Immature natural killer cell (primary cell): ENCODE measurements at regions not wholly inside any gene's neighbourhood (a gene's known extent, or its start where the extent isn't known, plus 50 kb on each side); places are given as distances from the start of the nearest gene placed in this dataset.
"Not testable (repeated sequence)": the region's sequence is repeated elsewhere in the genome, so short reads cannot be mapped to it uniquely, and the experiment has no call there.

ENCODE experiments used
- DNase-seq, 3 donors: peaks; one replicate each; pipeline ENCODE4 v3.0.0; 2022; ENCODE audit warnings: mixed read lengths in 1 of 3
- H3K27ac Mint-ChIP-seq, 6 donors: one replicate each; pipeline ENCODE4 v1.8.0; 2020; ENCODE audit warnings: mixed read lengths in 6 of 6, mild to moderate bottlenecking in 5 of 6, inconsistent platforms in 4 of 6, moderate library complexity in 3 of 6
- H3K27me3 Mint-ChIP-seq, 3 donors: one replicate each; pipeline ENCODE4 v1.8.0; 2020 to 2021; ENCODE audit warnings: low read depth in 3 of 3, mild to moderate bottlenecking in 3 of 3, mixed read lengths in 3 of 3, moderate library complexity in 3 of 3, inconsistent platforms in 1 of 3
- H3K36me3 Mint-ChIP-seq, 3 donors: one replicate each; pipeline ENCODE4 v1.8.0; 2020; ENCODE audit warnings: mixed read lengths in 3 of 3, inconsistent platforms in 2 of 3, mild to moderate bottlenecking in 2 of 3
- H3K4me1 Mint-ChIP-seq, 2 donors: one replicate each; pipeline ENCODE4 v1.8.0; 2020; ENCODE audit warnings: inconsistent platforms in 2 of 2, mild to moderate bottlenecking in 2 of 2, mixed read lengths in 2 of 2, moderate library complexity in 1 of 2
- H3K4me3 Mint-ChIP-seq, 5 donors: one replicate each; pipeline ENCODE4 v1.8.0; 2020; ENCODE audit warnings: mild to moderate bottlenecking in 5 of 5, mixed read lengths in 5 of 5, inconsistent platforms in 3 of 5, moderate library complexity in 3 of 5
- H3K9me3 Mint-ChIP-seq, 6 donors: one replicate each; pipeline ENCODE4 v1.8.0; 2020; ENCODE audit warnings: mild to moderate bottlenecking in 6 of 6, mixed read lengths in 6 of 6, inconsistent platforms in 4 of 6, moderate library complexity in 3 of 6

DNA sequence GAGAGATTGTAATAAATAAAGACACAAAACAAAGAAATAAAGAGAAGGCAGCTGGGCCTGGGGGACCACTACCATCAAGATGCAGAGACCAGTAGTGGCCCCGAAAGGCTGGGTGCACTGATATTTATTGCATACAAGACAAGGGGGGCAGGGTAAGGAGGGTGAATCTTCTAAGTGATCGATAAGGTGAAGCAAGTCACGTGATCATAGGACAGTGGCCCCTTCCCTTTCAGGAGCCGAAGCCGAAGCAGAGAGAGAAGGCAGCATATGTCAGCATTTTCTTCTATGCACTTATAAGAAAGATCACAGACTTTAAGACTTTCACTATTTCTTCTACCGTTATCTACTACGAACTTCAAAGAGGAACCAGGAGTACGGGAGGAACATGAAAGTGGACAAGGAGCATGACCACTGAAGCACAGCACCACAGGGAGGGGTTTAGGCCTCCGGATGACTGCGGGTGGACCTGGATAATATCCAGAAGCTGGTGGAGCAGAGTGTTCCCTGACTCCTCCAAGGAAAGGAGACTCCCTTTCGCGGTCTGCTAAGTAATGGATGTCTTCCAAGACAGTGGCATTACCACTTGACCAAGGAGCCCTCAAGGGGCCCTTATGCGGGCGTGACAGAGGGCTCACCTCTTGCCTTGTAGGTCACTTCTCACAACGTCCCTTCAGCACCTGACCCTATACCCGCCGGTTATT is 126.4 kb downstream of the RBM46 start:
- not testable (repeated sequence) for H3K27me3 Mint-ChIP-seq
- H3K9me3 Mint-ChIP-seq = peaks cover 0 to 11% (median 4%) of the 10 kb centered on the region in 6 donors

DNA sequence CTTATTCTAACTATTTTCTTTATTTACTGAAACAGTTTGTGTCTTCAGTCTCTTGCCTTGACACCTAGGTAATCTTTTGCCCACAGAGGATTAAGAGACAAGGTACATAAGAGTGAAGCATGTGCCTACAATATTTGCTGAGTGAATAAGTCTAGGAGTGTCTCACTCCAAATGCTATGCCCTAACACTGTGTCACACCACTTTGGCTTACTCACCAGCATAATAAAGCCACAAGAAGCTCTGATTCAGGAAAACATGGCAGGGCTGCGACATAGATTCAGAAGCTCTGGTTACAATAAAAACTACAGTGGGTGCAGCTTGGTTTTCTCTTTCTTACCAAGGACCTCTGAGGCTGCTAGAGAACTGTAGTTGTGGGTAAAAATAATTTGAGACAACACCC is 127.1 kb downstream of the RBM46 start:
- Mint-ChIP-seq H3K27me3 (peaks cover 0 to 3% (median 2%) of the 10 kb centered on the region in 3 donors), H3K36me3 (no peaks in the 10 kb centered on the region), H3K4me3 (no peak overlapping the region), H3K27ac (no peak overlapping the region), H3K9me3 (peaks cover 0 to 11% (median 4%) of the 10 kb centered on the region in 6 donors), H3K4me1 (no peaks in the 10 kb centered on the region)
- no peak for DNase-seq

More for the DNA sequence above, 126.4 kb downstream of the RBM46 start:
- not testable (repeated sequence) for H3K27ac Mint-ChIP-seq, DNase-seq, H3K4me1 Mint-ChIP-seq, H3K36me3 Mint-ChIP-seq, H3K4me3 Mint-ChIP-seq

DNA sequence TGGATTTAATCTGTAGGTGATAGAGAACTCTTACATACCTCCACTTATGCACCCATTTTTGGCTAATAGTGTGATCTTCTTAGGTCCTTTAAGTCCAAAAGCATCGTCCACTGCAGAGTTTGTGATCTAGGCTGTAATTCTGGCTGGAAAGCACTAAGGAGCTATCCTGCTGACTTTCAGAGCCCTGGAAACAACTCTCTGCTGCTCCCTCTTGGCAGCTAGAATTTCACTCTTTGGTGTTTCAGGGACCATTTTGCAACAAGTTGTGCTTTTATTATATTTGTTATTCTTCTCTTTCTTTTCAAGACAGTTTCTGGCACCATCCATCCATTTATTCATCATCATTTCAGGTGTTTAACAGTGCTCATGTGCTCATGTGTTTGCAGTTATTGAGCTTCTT is 130.0 kb downstream of the RBM46 start:
- DNase-seq = no peak
- Mint-ChIP-seq H3K4me1 (no peaks in the 10 kb centered on the region), H3K4me3 (no peak overlapping the region), H3K9me3 (peaks cover 0 to 13% (median 3%) of the 10 kb centered on the region in 6 donors), H3K36me3 (no peaks in the 10 kb centered on the region), H3K27ac (no peak overlapping the region), H3K27me3 (peaks cover 0 to 2% (median under 1%) of the 10 kb centered on the region in 3 donors)

DNA sequence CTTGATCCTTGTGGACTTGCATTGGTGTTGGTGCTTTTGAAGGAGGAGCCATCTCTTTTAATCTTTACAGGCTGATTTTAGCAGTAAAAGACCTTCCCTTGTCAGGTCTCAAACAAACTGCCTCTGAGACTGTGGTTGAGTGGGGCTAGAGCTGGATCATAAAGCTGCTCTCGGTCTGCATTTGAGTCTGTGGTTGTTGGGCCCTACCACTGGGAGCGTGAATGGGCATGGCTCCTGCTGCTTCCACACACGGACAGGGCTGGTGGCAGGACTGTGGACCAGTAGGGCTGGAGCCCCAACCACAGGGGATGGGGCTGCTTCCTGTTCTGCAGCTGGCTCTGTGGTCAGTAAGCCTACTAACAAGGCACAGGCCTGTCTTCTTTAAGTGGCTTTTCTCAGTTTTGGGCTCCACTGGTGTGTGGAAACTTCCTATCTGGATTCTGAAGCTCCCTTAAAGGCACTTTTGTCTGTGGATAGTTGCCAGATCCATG is 130.6 kb downstream of the RBM46 start:
- Mint-ChIP-seq H3K4me3 (no peak overlapping the region), H3K27ac (no peak overlapping the region), H3K4me1 (no peaks in the 10 kb centered on the region), H3K27me3 (peaks cover 0 to 2% (median 0%) of the 10 kb centered on the region in 3 donors), H3K9me3 (peaks cover 0 to 11% (median under 1%) of the 10 kb centered on the region in 6 donors), H3K36me3 (no peaks in the 10 kb centered on the region)
- no peak for DNase-seq

DNA sequence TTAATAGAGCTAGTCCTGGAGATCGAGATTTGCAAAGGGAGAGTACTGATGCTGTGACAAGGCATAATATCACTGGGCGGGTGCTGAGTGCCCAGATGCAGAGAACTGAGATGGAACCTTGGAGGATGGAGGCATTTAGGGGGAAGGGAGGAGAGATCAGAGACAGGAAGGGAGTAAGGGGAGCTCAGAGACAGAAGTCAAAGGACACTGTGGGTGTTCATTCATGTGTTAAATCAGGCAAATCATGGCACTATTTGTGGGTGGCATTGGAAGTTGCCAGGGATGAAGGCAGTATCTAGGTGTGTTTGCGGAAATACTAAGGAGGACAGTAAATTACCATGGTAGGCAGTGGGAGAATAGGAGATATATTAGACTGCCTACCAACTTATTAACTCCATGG is 135.0 kb downstream of the RBM46 start:
- no peak for DNase-seq
- Mint-ChIP-seq H3K4me1 (no peaks in the 10 kb centered on the region), H3K36me3 (no peaks in the 10 kb centered on the region), H3K4me3 (no peak overlapping the region), H3K27ac (no peak overlapping the region), H3K27me3 (peaks cover 0 to 3% (median 0%) of the 10 kb centered on the region in 3 donors), H3K9me3 (peaks cover 0 to 3% (median 0%) of the 10 kb centered on the region in 6 donors)

DNA sequence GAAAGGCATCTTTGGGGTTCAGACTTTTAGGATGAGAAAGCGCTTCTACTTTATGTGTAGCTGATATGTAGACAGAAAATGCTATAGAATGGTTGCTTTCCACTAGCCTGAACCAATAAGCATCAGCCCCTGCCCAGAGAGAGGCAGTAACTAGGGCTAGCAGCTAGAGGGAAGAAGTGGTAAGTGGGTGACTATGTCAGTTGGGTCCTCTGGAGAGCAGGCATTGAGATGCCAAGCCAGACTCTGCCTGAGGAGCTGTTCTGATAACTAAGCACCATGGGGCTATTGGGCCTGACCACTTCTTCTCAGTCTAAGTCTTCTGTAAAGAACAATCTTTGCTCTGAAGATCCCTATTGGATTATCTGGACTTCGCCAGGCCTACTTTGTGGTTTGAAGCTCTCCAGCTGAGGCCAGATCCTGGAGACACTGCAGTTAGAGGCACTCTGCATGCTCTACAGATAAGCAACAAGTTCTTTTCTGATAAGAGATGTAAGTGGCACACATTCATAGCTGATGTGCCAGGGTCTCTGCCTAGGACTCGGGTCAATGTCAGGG is 146.1 kb downstream of the RBM46 start:
- Mint-ChIP-seq H3K27ac (no peak overlapping the region), H3K9me3 (peaks cover 7 to 21% (median 15%) of the 10 kb centered on the region in 6 donors), H3K4me1 (no peaks in the 10 kb centered on the region), H3K36me3 (no peaks in the 10 kb centered on the region), H3K4me3 (no peak overlapping the region), H3K27me3 (no peaks in the 10 kb centered on the region)
- DNase-seq = no peak

DNA sequence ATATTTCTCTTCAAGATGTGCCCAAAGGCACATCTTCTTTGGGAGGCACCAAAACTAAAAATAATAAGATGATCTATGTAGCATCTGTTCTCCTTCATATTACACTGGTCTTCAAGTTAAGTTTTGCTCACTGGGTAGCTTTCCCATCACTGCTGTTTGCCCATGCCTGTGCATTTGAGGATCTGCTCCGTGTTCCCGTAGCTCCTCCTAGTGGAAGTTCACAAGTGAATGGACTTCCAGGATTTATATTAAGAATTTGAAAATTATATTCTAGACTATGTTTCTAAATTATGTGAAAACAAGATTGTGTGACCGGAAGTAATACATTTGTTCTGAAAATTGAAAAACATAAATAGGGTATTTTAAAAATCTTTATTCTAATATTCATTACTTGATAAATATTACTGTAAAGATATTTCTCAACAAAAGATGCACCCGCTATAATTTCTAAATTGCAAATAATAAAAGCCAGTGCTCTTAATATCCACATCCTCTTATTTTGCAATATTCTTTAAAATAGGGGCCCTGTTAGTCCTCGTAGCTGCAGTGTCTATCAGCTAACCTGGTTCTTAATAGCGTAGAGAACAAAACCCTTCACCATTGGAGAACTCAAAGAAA is 147.7 kb downstream of the RBM46 start:
- no peaks in the 10 kb centered on the region for H3K4me1 Mint-ChIP-seq
- H3K9me3 Mint-ChIP-seq = peaks cover 9 to 31% (median 13%) of the 10 kb centered on the region in 6 donors
- no peak overlapping the region for H3K4me3 Mint-ChIP-seq
- no peak overlapping the region for H3K27ac Mint-ChIP-seq
- no peaks in the 10 kb centered on the region for H3K27me3 Mint-ChIP-seq
- no peak for DNase-seq
- H3K36me3 Mint-ChIP-seq = no peaks in the 10 kb centered on the region

DNA sequence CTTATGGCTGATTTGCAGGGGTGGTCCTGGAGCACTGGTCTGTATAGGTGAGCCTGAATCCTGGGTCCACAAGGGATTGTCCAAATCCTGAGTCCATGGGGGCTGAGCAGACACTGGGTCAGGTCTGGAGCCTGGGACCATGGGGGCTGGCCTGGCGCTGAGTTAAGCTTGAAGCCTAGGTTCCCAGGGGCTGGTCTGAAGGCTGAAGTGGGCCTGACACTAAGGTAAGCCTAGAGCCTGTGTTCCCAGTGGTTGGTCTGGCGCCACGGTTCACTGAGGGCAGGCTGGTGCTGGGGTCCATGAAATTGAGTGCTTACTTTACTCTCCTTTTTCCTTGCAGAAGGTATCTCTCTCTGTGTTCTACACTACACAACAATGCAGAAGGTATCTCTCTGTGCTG is 155.8 kb downstream of the RBM46 start:
- no peaks in the 10 kb centered on the region for H3K36me3 Mint-ChIP-seq
- DNase-seq = no peak
- no peak overlapping the region for H3K27ac Mint-ChIP-seq
- H3K9me3 Mint-ChIP-seq = peaks cover 11 to 54% (median 19%) of the 10 kb centered on the region in 6 donors
- peaks cover 0 to 5% (median 2%) of the 10 kb centered on the region in 3 donors for H3K27me3 Mint-ChIP-seq
- no peak overlapping the region for H3K4me3 Mint-ChIP-seq
- no peaks in the 10 kb centered on the region for H3K4me1 Mint-ChIP-seq

DNA sequence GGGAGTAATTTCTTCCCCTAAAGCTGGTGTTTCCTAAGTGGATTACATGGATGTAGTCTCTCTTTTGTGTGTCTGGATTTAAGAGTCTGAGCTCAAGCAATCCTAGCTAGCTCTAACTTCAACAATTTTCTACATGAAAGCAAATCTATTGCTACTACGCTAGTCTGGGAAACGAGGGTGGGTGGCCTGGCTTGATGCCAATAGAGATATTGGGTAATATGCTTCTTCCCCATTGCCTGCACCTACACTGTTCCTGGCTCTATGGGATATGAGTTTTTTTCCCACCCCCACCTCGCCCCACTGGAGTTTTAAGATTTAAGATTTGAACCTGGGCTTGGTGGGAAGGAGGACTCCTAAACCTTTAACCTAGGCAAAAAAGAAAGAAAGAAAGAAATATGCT is 158.8 kb downstream of the RBM46 start:
- peaks cover 4 to 31% (median 14%) of the 10 kb centered on the region in 6 donors for H3K9me3 Mint-ChIP-seq
- no peaks in the 10 kb centered on the region for H3K4me1 Mint-ChIP-seq
- H3K27me3 Mint-ChIP-seq = peaks cover 0 to 3% (median 2%) of the 10 kb centered on the region in 3 donors
- H3K4me3 Mint-ChIP-seq = no peak overlapping the region
- no peak overlapping the region for H3K27ac Mint-ChIP-seq
- H3K36me3 Mint-ChIP-seq = no peaks in the 10 kb centered on the region
- DNase-seq = no peak

DNA sequence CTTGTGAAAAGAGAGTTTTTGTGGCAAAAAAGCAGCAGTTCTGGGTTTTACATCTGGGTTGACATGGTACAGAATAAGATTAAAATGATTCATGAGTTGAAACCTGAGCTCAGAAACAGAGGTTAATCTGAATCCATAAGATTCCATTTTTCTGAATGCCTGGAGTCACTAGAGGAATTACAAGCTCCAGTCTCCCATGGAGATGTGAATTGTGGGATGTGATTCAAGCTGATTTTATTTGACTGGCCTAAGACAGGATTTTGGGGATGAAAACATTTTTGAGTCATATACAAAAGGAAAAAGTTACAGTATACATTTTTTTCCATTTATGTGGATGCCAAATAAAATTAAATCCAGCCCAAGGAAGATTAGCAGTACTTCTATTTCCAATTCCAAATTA is 161.1 kb downstream of the RBM46 start:
- H3K36me3 Mint-ChIP-seq = no peaks in the 10 kb centered on the region
- H3K4me3 Mint-ChIP-seq = no peak overlapping the region
- H3K9me3 Mint-ChIP-seq = peaks cover 0 to 20% (median 6%) of the 10 kb centered on the region in 6 donors
- no peaks in the 10 kb centered on the region for H3K4me1 Mint-ChIP-seq
- no peak for DNase-seq
- no peak overlapping the region for H3K27ac Mint-ChIP-seq
- peaks cover 0 to 3% (median 2%) of the 10 kb centered on the region in 3 donors for H3K27me3 Mint-ChIP-seq

DNA sequence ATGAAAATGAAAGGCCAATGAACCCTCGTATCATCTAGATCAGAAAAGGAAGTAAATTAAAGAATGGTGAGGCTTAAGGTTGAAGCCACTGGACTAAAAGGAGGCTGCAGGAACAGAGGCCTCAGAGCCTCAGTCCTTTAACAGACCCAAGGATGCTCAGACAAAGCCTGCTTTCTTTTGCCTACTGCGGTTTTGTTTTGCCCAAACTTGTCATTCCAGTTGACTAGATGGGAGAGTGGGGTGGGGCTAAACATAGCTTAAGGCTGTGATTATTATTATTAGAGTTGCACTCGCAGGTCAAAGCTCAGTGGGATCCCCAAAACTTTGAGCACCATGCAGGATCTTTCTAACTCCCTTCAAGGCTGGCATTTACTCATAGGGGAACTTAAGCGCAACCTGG is 163.9 kb downstream of the RBM46 start:
- Mint-ChIP-seq H3K36me3 (no peaks in the 10 kb centered on the region), H3K27me3 (peaks cover 0 to 3% (median 2%) of the 10 kb centered on the region in 3 donors), H3K4me3 (no peak overlapping the region), H3K9me3 (peaks cover 1 to 13% (median 6%) of the 10 kb centered on the region in 6 donors), H3K4me1 (no peaks in the 10 kb centered on the region), H3K27ac (no peak overlapping the region)
- no peak for DNase-seq

DNA sequence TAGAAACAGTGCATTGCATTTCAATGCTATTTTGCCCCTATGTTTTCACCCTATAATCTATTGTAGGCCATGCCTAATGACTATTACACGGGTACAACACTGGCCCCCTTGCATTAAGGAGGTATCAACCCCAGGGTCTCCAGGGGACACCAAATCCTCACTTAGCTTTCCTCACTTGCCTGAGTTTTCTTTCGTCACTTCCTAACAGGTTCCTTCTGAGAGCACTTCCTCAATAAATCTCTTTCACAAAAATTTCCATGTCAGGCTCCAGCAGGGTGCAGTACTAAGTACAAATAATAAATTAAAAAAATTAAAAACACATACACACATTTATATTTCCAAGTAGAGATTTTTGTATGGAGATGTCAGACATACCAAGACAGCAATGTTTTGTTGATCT is 165.0 kb downstream of the RBM46 start:
- no peak for DNase-seq
- Mint-ChIP-seq H3K27me3 (peaks cover 0 to 2% (median 0%) of the 10 kb centered on the region in 3 donors), H3K27ac (no peak overlapping the region), H3K4me1 (no peaks in the 10 kb centered on the region), H3K4me3 (no peak overlapping the region), H3K9me3 (peaks cover 3 to 16% (median 7%) of the 10 kb centered on the region in 6 donors), H3K36me3 (no peaks in the 10 kb centered on the region)

DNA sequence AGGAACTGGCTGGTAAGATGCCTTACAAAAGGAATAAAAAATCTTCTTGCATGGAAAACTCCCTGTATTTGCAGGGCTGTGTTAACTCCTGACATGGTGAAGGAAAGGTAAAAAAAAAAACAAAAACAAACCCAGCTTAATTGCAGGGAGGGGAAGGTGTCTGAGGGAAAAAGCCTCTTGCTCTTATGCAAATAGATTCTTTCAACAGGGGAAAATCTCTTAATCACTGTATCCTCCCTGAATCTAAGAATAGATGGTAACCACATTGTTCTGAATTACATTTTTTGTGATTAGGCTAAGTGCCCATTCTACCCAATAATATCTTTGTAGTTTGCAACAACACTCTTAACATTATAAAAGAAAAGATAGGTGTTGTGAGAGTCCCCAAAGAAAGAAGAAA is 172.6 kb downstream of the RBM46 start:
- Mint-ChIP-seq H3K4me1 (no peaks in the 10 kb centered on the region), H3K4me3 (no peak overlapping the region), H3K27ac (no peak overlapping the region), H3K36me3 (no peaks in the 10 kb centered on the region), H3K27me3 (peaks cover 0 to 2% (median 0%) of the 10 kb centered on the region in 3 donors), H3K9me3 (peaks cover 0 to 38% (median 9%) of the 10 kb centered on the region in 6 donors)
- no peak for DNase-seq

DNA sequence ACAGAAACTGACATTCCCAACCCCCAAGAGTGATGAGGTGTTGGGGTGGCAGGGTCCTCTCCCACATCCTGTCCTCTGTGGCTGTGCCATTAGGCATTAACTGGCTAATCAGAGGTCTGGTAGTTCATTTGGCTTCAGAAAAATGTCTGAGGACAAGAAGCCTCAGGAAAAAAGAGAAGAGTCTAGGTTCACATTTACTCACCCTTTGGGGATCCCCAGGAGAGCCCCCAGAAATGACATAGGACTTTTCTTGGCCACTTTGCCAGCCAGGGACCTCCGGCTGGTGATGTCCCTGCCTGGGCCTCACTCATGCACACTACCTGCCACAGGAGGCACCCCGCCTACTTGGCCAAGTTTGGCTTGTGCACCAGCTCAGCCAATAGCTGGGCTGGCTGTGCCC is 173.0 kb downstream of the RBM46 start:
- peaks cover 0 to 2% (median 0%) of the 10 kb centered on the region in 3 donors for H3K27me3 Mint-ChIP-seq
- no peaks in the 10 kb centered on the region for H3K4me1 Mint-ChIP-seq
- H3K27ac Mint-ChIP-seq = no peak overlapping the region
- no peak overlapping the region for H3K4me3 Mint-ChIP-seq
- DNase-seq = no peak
- H3K36me3 Mint-ChIP-seq = no peaks in the 10 kb centered on the region
- peaks cover 0 to 39% (median 8%) of the 10 kb centered on the region in 6 donors for H3K9me3 Mint-ChIP-seq
